ENCODE measurements at regions not wholly inside any gene's neighbourhood (a gene's known extent, or its start where the extent isn't known, plus 50 kb on each side); places are given as distances from the start of the nearest gene placed in this dataset.

- DNase-seq (ENCODE audit: low read depth): no peak
Measured at GRCh38 chr4:176631611-176632010, 161.1 kb downstream of the VEGFC start.

All from fibroblast of the conjunctiva (primary cell).